CD4-positive, alpha-beta T cell treated with Interleukin-17A for 1 hour (primary cell): ENCODE measurements at regions not wholly inside any gene's neighbourhood (a gene's known extent, or its start where the extent isn't known, plus 50 kb on each side); places are given as distances from the start of the nearest gene placed in this dataset.
A peak's percentile ranks its signal among the peaks of the same experiment; 100 is the strongest.
"Not testable (repeated sequence)": the region's sequence is repeated elsewhere in the genome, so short reads cannot be mapped to it uniquely, and the experiment has no call there.

Experiments
- DNase-seq: peaks from one replicate; pipeline ENCODE4 v3.0.0-alpha.2; 2020

- DNase-seq, result peak; percentile 41
These were observed 136.3 kb downstream of the LY86 start for GRCh38 chr6:6724539-6725467.

GRCh38 chr6:6725468-6726209, 137.1 kb downstream of the LY86 start:
- DNase-seq, result no peak

GRCh38 chr6:6728169-6728941, 139.8 kb downstream of the LY86 start:
- no peak for DNase-seq

DNA sequence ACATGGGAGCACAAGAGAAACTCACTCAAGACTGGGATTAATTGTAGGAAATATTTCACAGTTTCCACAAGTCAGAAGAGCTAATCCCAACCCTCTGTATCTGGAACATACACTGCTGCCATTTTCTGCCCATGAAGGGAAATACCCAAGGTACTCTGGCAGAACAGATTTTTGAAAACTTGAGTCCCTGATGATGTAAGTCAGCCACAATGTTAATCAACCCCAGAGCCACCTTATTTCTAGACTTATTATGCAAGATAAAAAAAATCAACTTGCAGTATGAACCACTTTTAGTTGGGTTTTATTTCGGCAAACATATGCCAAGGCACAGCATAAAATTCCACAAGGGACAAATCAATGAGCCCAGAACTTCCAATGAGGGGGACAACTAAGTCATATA, 141.5 kb downstream of the LY86 start:
- no peak for DNase-seq

DNA sequence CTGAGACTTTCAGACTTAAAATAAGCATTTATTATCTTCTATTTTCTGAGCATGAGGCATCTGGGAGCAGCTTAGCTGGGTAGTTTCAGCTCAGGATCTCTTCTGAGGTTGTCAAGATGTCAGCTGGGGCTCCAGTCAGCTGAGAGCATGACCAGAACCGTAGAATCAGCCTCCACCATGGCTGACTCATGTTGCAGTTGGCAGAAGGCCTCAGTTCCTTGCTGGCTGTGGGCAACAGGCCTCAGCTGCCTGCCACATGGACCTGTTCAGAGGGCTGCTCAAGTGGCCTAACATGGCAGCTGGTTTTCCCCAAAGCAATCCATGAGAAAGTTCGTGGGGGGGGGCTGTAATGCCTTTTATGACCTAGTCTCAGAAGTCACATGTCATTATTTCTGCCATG, 142.3 kb downstream of the LY86 start:
- no peak for DNase-seq

DNA sequence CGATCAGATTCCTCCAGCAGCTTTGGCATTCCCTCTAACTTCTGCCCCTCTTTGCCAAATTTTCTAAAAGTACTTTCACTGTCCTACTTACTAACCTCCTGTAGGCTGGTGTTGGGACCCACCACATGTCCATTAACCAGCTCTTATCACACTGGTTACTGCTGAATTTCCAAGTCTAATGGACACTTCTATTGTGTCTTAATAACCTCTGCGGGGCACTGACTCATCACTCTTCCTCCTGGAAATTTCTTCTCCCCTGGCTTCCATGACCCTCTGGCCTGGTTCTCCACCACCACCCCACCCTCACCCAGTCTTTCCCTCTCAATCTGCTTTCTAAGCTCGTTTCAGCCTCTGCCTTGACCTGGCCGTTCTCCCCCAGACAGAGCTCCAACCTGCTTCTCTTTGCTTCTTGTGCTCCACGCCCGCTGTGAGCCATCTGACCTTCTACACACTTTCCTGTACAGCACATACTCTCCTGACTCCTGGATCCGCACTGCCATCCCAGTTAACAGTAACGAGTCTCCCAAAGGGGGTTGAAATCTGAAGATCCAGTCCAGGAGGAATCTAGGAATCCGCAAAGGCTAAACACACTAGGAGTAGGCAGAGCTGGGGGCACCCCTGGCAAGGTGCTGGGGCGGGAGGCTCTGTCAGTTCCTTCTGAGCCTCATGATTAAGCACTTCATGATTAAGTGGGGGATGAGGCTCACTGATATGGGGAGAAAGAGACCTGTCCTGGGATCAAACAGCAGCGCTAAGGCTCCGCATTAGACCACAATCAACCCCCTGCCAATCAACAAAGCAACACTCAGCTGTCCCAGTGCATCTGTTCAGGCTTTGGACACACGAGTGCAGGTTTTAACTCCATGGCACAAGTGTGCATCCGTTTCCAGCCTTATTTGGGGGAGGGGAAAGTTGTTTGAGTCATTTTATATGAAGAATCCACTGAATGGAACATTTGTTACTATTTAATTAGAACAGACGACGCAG, 146.3 kb downstream of the LY86 start:
- DNase-seq, result no peak

DNA sequence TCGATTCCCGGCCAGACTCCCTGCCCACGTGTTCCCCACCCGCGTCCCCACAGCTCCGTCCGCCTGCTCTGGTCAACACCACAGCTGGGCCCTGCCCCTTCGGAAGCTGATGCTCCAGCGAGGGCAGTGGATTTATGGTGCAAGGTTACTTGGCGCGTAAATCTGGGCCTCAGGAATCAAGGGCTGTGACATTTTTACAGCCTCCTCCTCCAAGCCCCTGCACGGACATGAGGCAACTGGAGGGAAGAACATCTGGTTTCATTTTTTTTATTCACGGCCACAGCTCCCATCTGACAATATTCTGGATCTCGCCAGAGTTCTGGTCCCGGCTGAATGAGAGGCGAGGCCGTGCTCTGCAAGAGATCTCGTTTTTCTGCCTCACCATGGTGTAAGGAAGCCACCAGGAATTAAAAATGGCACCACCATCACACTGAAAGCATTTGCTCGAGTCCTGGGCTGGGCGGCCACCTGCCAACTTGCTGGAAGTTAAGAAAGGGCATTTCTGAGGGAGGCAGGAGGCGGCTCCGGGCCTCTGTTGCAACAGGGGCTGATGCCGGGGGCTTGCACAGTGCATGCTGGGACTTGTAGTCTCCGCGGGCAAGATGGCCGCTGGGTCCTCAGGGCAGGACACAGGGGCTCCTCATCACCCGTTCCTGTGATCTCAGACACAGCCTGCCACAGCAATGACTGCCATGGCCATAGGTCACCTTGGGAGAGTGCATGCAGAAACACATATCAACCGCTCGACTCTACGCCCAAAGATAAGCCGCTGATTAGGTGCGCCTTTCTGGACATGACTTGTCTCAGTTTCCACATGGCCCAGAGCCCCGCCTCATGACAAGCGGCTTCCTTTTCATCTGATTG, 148.5 kb downstream of the LY86 start:
- no peak for DNase-seq

DNA sequence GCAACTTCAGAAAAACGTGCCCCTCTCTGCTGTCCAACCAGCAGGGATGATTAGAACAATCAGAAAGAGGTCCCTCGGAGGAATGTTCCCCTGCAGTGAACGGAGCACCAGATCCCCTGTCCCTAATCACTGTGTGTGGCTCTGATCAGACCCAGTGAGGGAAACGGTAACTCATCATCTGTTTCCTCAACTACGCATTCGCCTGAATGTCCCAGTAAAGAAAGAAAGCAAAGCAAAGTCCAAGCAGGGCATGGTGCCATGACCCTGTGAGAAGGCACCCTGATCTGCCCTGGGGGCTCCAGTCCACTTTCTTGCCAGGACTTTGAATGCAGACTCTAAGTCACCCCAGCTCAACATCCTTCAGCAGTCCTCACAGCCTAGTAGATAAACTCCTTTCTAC, 149.2 kb downstream of the LY86 start:
- DNase-seq, result no peak

GRCh38 chr6:6738108-6738507, 149.6 kb downstream of the LY86 start:
- DNase-seq, result no peak

DNA sequence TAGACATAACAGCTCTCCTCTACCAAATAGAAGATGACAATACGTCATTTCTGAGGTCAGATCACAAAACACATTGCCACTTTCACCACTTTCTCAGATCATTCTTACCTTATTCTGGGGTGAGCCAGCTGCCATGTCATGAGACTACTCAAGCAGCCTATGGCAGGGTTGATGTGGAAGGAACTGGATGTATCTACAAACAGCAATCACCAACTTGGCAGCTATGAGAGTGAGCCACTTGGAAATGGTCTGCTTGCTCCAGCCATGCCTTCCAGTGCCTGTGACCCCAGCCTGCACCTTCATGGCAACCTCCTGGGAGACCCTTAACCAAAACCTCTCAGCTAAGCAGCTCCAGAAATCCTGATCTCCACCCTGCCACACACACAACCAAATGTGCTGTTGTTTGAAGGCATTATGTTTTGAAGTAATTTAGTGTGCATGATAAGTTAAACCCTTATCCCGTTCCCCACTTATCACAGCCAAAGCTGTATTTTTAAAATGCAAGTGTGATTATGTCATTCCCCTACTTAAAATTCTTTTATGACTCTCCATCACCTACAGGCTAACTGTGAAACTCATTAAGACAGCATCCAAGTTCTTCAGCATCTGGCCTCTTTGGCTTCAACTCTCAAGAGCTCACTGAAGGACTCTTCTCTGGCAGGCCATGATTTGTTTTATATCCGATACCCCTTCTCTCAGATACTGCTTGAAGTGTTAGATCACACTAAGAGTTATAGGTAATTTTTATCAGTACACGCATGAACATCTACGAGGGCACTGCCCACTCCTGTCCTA, 150.6 kb downstream of the LY86 start:
- DNase-seq, result no peak

DNA sequence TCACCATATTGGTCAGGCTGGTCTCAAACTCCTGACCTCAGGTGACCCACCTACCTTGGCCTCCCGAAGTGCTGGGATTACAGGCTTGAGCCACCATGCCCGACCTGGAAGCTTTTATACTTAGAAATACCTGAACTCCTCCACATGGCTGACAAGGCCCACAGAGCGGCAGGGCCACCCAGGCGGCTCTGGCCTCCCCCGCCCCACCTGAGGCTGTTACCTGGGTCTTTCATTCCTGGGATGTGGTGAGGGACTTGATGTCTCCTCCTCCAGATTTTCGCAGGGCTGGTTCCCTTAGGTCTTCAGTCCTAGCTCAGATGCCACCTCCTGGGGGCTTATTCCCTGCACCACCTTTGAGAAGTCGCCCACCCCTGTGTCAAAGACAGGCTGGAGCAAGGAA, 152.1 kb downstream of the LY86 start:
- no peak for DNase-seq

- no peak for DNase-seq
These were observed 152.7 kb downstream of the LY86 start for GRCh38 chr6:6741264-6741663.

GRCh38 chr6:6742535-6742934, 154.0 kb downstream of the LY86 start:
- no peak for DNase-seq

DNA sequence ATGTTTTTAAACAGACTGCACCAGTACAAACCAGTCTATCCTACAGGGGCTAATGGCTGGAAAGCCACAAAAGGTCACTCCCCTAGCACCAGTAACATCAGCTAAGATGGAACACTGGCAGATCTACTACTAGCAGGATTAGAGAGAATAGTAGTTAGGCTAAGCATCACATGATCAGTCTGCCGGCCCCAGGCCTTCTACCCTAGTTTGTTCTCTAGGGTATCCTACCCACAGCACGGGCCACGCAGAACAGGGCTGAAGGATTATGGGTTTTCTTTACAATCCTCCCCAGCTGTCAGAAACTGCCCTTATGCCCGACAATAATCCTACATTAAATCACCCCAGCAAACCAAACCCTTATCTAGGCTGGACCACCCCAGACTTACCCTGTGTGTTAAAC, 156.0 kb downstream of the LY86 start:
- DNase-seq, result no peak

DNA sequence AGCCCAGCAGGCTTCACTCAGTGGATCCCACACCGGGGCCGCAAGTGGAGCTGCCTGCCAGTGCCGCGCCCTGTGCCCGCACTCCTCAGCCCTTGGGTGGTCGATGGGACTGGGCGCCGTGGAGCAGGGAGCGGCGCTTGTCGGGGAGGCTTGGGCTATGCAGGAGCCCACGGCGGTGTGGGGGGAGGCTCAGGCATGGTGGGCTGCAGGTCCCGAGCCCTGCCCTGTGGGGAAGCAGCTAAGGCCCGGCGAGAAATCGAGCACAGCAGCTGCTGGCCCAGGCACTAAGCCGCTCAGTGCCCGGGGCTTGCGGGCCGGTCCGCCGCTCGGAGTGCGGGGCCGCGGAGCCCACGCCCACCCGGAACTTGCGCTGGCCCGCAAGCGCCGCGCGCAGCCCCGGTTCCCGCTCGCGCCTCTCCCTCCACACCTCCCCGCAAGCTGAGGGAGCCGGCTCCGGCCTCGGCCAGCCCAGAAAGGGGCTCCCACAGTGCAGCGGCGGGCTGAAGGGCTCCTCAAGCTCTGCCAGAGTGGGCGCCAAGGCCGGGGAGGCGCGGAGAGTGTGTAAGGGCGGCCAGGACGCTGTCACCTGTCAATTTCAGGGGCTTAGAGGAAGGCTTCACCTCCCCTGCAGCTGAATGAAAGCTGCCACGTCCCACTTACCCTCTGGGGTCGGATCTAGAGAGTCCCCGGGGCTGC, 157.3 kb downstream of the LY86 start:
- not testable (repeated sequence) for DNase-seq

GRCh38 chr6:6746333-6746969, 157.9 kb downstream of the LY86 start:
- DNase-seq, result no peak

DNA sequence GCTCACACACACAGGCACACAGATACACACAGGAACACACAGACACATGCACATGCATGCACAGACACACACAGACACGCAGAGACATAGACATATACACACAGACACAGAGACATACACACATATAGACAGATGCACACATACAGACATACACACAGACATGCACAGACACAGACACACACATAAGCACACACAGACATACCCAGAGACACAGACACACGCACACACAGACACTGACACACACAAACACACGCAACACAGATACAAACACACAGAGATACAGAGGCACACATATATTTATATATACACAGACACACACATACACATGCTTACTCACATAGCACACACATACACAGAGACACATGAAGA, 158.4 kb downstream of the LY86 start:
- no peak for DNase-seq

DNA sequence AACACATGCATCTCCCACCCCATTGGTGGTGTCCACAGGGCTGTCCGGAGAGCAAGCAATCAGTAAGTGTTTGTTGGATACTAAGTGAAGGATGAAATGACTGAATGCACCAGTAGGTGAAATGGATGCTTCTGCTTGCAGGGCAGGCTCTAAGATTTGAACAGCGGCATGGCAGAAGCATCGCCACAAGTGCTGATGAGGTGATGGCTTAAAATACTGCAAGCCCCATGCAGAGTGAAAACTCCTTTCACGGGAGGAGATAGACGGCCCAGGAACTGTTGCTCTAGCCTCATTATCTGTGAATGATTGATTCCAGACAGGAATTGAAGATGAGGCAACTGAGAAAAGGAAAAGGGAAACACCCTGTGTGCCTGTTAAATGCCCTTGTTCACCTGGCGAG, 158.9 kb downstream of the LY86 start:
- no peak for DNase-seq

DNA sequence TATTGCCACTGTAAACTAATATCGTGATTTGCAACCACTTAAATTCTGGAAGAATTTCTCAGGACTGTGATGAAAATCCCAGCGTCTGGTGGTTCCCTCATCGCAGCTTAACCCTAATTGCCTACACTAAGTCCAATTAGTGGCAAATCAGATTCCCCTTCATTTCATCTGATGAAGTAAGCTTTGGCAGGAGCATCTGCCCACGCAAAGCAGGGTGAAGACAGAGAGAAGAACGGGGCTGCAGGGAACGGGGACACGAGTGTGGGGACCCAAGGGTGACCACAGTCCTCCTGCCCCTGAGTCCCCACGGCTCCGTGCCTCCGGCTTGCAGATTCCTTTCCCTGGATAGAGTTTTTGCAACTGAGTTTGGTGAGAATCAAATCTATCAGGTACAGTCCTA, 159.5 kb downstream of the LY86 start:
- DNase-seq, result no peak
